HAP-1 (cell line): ENCODE measurements at regions not wholly inside any gene's neighbourhood (a gene's known extent, or its start where the extent isn't known, plus 50 kb on each side); places are given as distances from the start of the nearest gene placed in this dataset.
"Not testable (repeated sequence)": the region's sequence is repeated elsewhere in the genome, so short reads cannot be mapped to it uniquely, and the experiment has no call there.

Experiments used
- DNase-seq, 2 experiments: peaks; one replicate each; pipeline ENCODE4 v3.0.0-alpha.2; 2016 to 2020; ENCODE audit warnings: low spot score in 2 of 2
- H3K27me3 ChIP-seq: fragments of 250-450 bp; sonication (Bioruptor Pico); 2 replicates; pipeline ENCODE4 v1.5.1; 2020; ENCODE audit warnings: low read depth, mild to moderate bottlenecking, moderate library complexity
- H3K36me3 ChIP-seq: fragments of 250-450 bp; sonication (Bioruptor Pico); replicated peaks from 2 replicates; pipeline ENCODE4 v1.5.1; 2020; ENCODE audit warnings: mild to moderate bottlenecking
- H3K4me1 ChIP-seq: fragments of 250-450 bp; sonication (Bioruptor Pico); 2 replicates; pipeline ENCODE4 v1.5.1; 2020; ENCODE audit warnings: mild to moderate bottlenecking
- H3K4me3 ChIP-seq: fragments of 250-450 bp; sonication (Bioruptor Pico); 2 replicates; pipeline ENCODE4 v1.5.1; 2020; ENCODE audit warnings: mild to moderate bottlenecking, moderate library complexity
- H3K9me3 ChIP-seq: fragments of 250-450 bp; sonication (Bioruptor Pico); 2 replicates; pipeline ENCODE4 v1.5.1; 2020; ENCODE audit warnings: mild to moderate bottlenecking, moderate library complexity
- in situ Hi-C: fragments of 300-500 bp; cut with MboI; formaldehyde crosslinking; loops from 3 replicates; pipeline ENCODE4 v1.14.3; 2020; ENCODE audit warnings: low sequenced_read_pairs, inconsistent platforms, mixed read lengths

DNA sequence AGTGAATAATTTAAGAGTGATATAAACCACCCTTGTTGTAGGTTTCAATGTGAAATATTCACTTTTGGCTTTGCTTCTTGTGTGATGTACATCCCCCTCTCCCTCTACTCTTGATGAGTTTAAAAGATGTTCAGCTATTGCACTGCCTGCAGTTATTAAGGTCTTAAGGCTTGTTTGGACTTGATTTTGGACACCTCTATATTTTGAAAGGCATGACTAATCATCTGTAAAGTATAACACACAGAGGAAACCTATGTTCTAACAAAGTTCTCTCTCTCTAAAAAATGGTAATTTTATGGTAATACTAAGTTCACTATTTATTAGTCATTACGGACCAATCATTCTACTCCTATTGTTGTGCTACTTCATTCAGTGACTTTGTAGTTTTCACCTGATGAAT is 1719.9 kb downstream of the GRIK2 start:
- in situ Hi-C loops, result no loop called here
- H3K36me3 ChIP-seq, result no peaks in the 10 kb centered on the region
- no peak overlapping the region for H3K4me3 ChIP-seq
- no peaks in the 10 kb centered on the region for H3K27me3 ChIP-seq
- no peaks in the 10 kb centered on the region for H3K9me3 ChIP-seq
- H3K4me1 ChIP-seq, result no peaks in the 10 kb centered on the region
- DNase-seq, result no peak

- no peak overlapping the region for H3K4me3 ChIP-seq
- no peak for DNase-seq
- no peaks in the 10 kb centered on the region for H3K4me1 ChIP-seq
- in situ Hi-C loops, result no loop called here
- no peaks in the 10 kb centered on the region for H3K27me3 ChIP-seq
- no peaks in the 10 kb centered on the region for H3K9me3 ChIP-seq
- H3K36me3 ChIP-seq, result no peaks in the 10 kb centered on the region
Observed at GRCh38 chr6:103107985-103108384, 1714.5 kb downstream of the GRIK2 start.

DNA sequence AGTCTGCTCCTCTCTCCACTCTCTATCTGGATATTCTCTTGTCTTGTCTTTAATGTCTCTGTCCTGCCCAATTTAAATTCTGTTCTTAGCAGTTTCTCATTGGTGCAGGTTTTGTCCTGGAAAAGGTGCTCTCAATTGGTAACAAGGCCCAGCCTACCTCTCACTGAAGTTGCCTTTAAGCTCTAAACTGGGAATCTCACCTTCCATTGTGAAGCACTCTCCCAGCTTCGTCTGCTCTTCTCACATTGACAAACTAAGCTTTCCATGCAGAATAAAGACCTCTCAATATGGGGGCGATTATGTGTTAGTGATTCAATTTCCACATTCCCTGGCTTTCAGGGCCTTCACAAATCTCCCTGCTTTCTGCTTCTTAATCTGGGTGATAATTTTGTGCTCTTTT is 1712.2 kb downstream of the GRIK2 start:
- DNase-seq, result no peak
- H3K9me3 ChIP-seq, result no peaks in the 10 kb centered on the region
- H3K27me3 ChIP-seq, result no peaks in the 10 kb centered on the region
- no peak overlapping the region for H3K4me3 ChIP-seq
- H3K36me3 ChIP-seq, result no peaks in the 10 kb centered on the region
- in situ Hi-C loops, result no loop called here
- H3K4me1 ChIP-seq, result no peaks in the 10 kb centered on the region

DNA sequence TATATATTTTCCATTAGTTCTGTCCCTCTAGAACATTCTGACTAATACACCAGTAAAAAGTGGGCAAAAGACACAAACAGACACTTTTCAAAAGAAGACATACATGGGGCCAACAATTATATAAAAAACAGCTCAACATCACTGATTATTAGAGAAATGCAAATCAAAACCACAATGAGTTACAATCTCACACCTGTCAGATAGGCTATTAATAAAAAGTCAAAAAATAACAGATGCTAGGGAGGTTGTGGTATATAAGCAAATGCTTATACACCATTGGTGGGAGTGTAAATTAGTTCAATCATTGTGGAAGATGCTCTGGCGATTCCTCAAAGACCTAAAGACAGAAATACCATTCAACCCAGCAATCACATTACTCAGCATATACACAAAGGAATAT is 1707.8 kb downstream of the GRIK2 start:
- Histone ChIP-seq H3K4me3 (no peak overlapping the region), H3K4me1 (no peaks in the 10 kb centered on the region), H3K27me3 (no peaks in the 10 kb centered on the region; the same call in 1 of the 2 replicates), H3K36me3 (no peaks in the 10 kb centered on the region), H3K9me3 (no peaks in the 10 kb centered on the region)
- DNase-seq, result no peak
- in situ Hi-C loops, result no loop called here

DNA sequence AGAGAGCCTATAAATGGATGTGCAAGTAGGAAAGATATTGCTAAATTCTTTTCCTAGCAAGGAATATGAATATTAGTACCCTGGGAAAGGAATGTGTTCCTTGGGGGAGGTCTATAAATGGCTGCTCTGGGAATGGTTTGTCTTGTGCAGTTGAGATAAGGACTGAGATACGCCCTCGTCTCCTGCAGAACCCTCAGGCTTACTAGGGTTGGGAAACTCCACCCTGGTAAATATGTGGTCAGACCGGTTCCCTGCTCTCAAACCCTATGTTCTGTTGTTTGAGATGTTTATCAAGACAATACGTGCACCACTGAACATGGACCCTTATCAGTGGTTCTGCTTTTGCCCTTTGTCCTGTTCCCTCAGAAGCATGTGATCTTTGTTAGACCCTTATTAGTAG is 1698.9 kb downstream of the GRIK2 start:
- H3K9me3 ChIP-seq, H3K27me3 ChIP-seq, H3K4me1 ChIP-seq, in situ Hi-C loops, DNase-seq, H3K36me3 ChIP-seq, H3K4me3 ChIP-seq: not testable (repeated sequence)

DNA sequence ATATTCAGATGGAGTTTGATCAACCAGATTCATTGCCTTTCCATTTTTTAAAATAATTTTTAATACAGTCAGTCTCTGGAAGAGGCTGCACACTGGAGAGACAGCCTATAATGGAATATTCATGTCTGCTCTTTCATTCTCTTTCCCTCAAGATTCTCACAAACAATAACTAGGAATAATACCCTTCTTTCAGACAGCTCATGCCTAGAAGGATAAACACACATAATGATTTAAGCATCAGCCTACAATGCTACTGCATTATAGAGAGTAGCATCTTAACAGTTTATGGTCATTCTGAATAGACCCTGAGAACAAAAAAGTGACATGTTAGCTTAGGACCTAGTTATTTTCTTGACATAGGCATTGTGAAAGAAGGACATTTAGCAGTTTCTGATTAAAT is 1692.3 kb downstream of the GRIK2 start:
- in situ Hi-C loops, result no loop called here
- Histone ChIP-seq H3K4me1 (no peaks in the 10 kb centered on the region), H3K36me3 (no peaks in the 10 kb centered on the region), H3K9me3 (no peaks in the 10 kb centered on the region), H3K4me3 (no peak overlapping the region), H3K27me3 (no peaks in the 10 kb centered on the region)
- DNase-seq, result no peak

- H3K4me3 ChIP-seq, result no peak overlapping the region
- in situ Hi-C loops, result no loop called here
- H3K4me1 ChIP-seq, result no peaks in the 10 kb centered on the region
- no peaks in the 10 kb centered on the region for H3K36me3 ChIP-seq
- H3K27me3 ChIP-seq, result no peaks in the 10 kb centered on the region
- no peaks in the 10 kb centered on the region for H3K9me3 ChIP-seq
- DNase-seq, result no peak
Observed at GRCh38 chr6:103081876-103082630, 1688.5 kb downstream of the GRIK2 start.

DNA sequence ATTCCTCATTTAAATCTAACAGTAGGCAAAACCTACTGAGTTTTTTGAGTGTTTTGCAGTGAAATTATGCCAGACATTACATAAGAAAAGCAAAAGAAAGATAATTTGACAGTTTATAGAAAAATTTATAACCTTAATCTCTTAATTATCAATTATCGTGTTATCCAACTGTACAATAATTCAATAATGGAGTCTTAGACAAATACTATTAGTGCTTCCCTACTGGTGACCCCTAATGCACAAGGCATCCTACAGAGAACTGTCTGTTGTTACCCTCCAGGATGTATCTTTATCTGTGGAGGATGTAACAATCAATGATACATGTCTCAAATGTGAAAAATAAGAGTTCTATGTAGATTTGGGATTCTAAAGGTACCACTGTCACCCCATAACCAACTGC is 1687.6 kb downstream of the GRIK2 start:
- no peaks in the 10 kb centered on the region for H3K9me3 ChIP-seq
- in situ Hi-C loops, result no loop called here
- DNase-seq, result no peak
- H3K4me1 ChIP-seq, result no peaks in the 10 kb centered on the region
- no peaks in the 10 kb centered on the region for H3K27me3 ChIP-seq
- no peaks in the 10 kb centered on the region for H3K36me3 ChIP-seq
- H3K4me3 ChIP-seq, result no peak overlapping the region

DNA sequence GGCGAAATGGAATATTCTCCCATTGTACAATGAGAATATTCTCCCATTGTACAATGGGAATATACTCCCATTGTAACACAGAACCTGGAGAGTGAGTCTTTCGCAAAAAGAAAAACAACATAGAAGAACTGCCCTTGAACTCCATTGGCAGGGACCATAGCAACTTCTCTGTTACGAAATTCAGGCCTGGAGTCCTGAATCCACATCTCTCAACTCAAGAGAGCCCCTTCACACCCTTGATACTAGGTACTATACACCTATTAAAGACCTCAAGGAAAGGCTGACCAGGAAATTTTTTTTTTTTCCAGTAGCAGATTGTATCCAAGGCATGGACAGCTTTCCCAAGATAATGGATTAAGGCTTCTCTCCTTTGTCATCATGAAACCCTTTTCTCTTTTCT is 1687.0 kb downstream of the GRIK2 start:
- Histone ChIP-seq H3K9me3 (no peaks in the 10 kb centered on the region), H3K36me3 (no peaks in the 10 kb centered on the region), H3K4me3 (no peak overlapping the region), H3K27me3 (no peaks in the 10 kb centered on the region), H3K4me1 (no peaks in the 10 kb centered on the region)
- in situ Hi-C loops, result no loop called here
- no peak for DNase-seq

DNA sequence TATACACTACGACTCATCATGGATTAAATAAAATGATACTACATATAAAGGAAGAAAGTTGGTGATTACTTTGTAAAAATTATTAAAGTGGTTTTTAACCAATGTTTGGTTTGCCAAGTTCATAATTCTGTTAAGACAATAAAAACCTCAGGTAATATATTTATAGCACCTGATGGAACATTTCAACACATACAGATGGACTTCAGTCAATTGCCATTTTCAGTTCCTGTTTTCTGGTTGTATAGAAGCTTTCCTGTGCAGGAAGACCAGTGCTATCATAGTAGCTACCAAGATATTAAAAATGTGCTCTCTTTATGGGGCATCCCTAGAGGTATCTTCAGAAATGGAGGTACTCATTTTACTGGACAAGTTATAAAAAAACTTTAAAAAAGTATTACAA is 1686.4 kb downstream of the GRIK2 start:
- in situ Hi-C loops, result no loop called here

DNA sequence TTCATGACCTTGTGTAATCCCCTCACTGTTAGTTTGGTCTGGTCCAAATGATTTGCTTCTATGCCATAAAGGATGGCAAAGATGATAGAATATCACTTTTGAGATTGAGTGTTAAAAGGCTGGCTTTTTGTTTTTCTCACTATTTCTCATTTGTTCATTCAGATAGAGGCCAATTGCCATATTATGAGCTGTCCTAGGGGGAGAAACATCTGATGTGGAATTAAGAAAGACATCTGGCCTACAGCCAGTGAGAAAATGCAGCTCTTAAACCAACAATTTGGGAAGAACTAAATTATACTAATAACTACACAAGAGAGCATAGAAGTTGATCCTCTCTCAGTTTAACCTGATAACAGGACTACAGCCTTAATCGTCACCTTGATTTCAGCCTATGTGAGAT is 1668.6 kb downstream of the GRIK2 start:
- in situ Hi-C loops, result no loop called here
- H3K4me1 ChIP-seq, result no peaks in the 10 kb centered on the region
- no peak overlapping the region for H3K4me3 ChIP-seq
- no peaks in the 10 kb centered on the region for H3K9me3 ChIP-seq
- no peaks in the 10 kb centered on the region for H3K27me3 ChIP-seq
- DNase-seq, result no peak
- H3K36me3 ChIP-seq, result no peaks in the 10 kb centered on the region

More for the DNA sequence above, 1686.4 kb downstream of the GRIK2 start:
- Histone ChIP-seq H3K9me3 (no peaks in the 10 kb centered on the region), H3K27me3 (no peaks in the 10 kb centered on the region), H3K4me3 (no peak overlapping the region), H3K4me1 (peaks cover 2% of the 10 kb centered on the region), H3K36me3 (no peaks in the 10 kb centered on the region)
- no peak for DNase-seq

DNA sequence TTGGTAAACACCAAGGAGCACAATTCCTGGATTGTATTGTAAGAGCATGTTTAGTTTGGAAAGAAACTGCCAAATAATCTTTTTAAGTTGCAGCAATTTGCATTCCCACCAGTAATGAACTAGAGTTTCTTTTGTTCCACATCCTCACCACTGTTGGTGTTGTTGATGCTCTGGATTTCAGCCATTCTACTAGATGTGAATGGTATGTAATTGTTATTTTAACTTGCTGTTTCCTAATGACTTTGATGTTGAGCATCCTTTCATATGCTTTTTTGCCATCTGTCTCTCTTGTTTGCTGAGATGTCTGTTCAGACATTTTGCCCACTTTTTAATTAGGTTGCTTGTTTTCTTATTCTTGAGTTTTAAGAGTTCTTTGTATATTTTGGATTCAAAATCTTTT is 1654.1 kb downstream of the GRIK2 start:
- no peak overlapping the region for H3K4me3 ChIP-seq
- H3K9me3 ChIP-seq, result no peaks in the 10 kb centered on the region
- no peak for DNase-seq
- in situ Hi-C loops, result no loop called here
- H3K36me3 ChIP-seq, result no peaks in the 10 kb centered on the region
- H3K27me3 ChIP-seq, result no peaks in the 10 kb centered on the region
- H3K4me1 ChIP-seq, result no peaks in the 10 kb centered on the region

DNA sequence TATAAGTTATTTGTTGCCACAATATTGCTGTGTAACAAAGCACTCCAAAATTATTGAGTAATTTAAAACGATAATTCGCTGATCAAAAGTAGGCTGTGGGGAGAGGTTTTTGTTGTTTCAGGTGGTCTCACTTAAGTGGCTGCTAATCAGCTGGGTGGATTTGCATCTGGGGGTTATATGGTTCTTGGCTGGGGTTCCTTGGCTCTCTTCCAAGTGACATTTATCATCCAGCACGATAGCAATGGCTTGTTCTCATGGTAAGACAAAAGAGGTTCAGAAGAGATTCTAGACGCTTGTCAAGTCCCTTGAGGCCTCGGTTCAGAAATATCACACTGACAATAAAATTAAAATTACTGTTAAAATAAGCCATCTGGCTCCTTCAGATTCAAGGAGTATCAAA is 1648.8 kb downstream of the GRIK2 start:
- no peaks in the 10 kb centered on the region for H3K9me3 ChIP-seq
- no peaks in the 10 kb centered on the region for H3K4me1 ChIP-seq
- H3K4me3 ChIP-seq, result no peak overlapping the region
- in situ Hi-C loops, result no loop called here
- no peaks in the 10 kb centered on the region for H3K27me3 ChIP-seq
- DNase-seq, result no peak
- H3K36me3 ChIP-seq, result no peaks in the 10 kb centered on the region

- H3K9me3 ChIP-seq, result no peaks in the 10 kb centered on the region
- in situ Hi-C loops, result no loop called here
- no peak overlapping the region for H3K4me3 ChIP-seq
- H3K36me3 ChIP-seq, result no peaks in the 10 kb centered on the region
- DNase-seq, result no peak
- H3K4me1 ChIP-seq, result no peaks in the 10 kb centered on the region
- no peaks in the 10 kb centered on the region for H3K27me3 ChIP-seq
Observed at GRCh38 chr6:103036846-103037245, 1643.3 kb downstream of the GRIK2 start.
